RWPE2 (cell line): ENCODE measurements at regions not wholly inside any gene's neighbourhood (a gene's known extent, or its start where the extent isn't known, plus 50 kb on each side); places are given as distances from the start of the nearest gene placed in this dataset.
"Not testable (repeated sequence)": the region's sequence is repeated elsewhere in the genome, so short reads cannot be mapped to it uniquely, and the experiment has no call there.

Source experiments
- ATAC-seq: fragments of 200-7000 bp; cut with Tn5 transposase; 3 replicates; pipeline ENCODE4 v1.9.1; 2021; ENCODE audit warnings: low read depth
- DNase-seq: peaks from one replicate; pipeline ENCODE4 v3.0.0-alpha.2; 2020; ENCODE audit warnings: low spot score
- H3K27ac ChIP-seq: fragments of 450-650 bp; 2 replicates; pipeline ENCODE4 v1.5.1; 2017; ENCODE audit warnings: mild to moderate bottlenecking; ENCODE audit not compliant: poor library complexity, severe bottlenecking
- H3K27me3 ChIP-seq: fragments of 250-450 bp; sonication (Bioruptor Pico); 2 replicates; pipeline ENCODE4 v1.5.1; 2021; ENCODE audit warnings: mild to moderate bottlenecking, moderate library complexity; ENCODE audit not compliant: insufficient read depth, poor library complexity, severe bottlenecking
- H3K36me3 ChIP-seq: fragments of 250-450 bp; sonication (Bioruptor Pico); 2 replicates; pipeline ENCODE4 v1.5.1; 2020; ENCODE audit warnings: low read depth, mild to moderate bottlenecking, moderate library complexity
- H3K4me1 ChIP-seq: fragments of 250-450 bp; sonication (Bioruptor Pico); 2 replicates; pipeline ENCODE4 v1.5.1; 2021; ENCODE audit warnings: mild to moderate bottlenecking, moderate library complexity; ENCODE audit not compliant: insufficient read depth, poor library complexity, severe bottlenecking
- H3K4me3 ChIP-seq: fragments of 250-450 bp; sonication (Bioruptor Pico); 2 replicates; pipeline ENCODE4 v1.5.1; 2021; ENCODE audit warnings: mild to moderate bottlenecking, moderate library complexity; ENCODE audit not compliant: severe bottlenecking
- H3K9me3 ChIP-seq: fragments of 250-450 bp; sonication (Bioruptor Pico); 2 replicates; pipeline ENCODE4 v1.5.1; 2021; ENCODE audit warnings: mild to moderate bottlenecking, moderate library complexity; ENCODE audit not compliant: severe bottlenecking
- CTCF ChIP-seq: fragments of 450-650 bp; IDR thresholded peaks from one replicate; pipeline ENCODE4 v1.5.1; 2017; ENCODE audit warnings: mild to moderate bottlenecking, moderate library complexity; ENCODE audit not compliant: poor library complexity, severe bottlenecking

GRCh38 chr1:4221107-4221506 is 321.0 kb upstream of the C1orf174 start:
- no peaks in the 10 kb centered on the region for H3K9me3 ChIP-seq
- H3K4me1 ChIP-seq, result no peaks in the 10 kb centered on the region
- H3K27ac ChIP-seq, result no peak overlapping the region
- H3K4me3 ChIP-seq, result no peak overlapping the region
- H3K36me3 ChIP-seq, result no peaks in the 10 kb centered on the region
- DNase-seq (no peak), ATAC-seq (no peak)
- no peak for TF ChIP-seq CTCF
- no peaks in the 10 kb centered on the region for H3K27me3 ChIP-seq

- DNase-seq (no peak), ATAC-seq (no peak)
- H3K36me3 ChIP-seq, result no peaks in the 10 kb centered on the region
- no peak overlapping the region for H3K4me3 ChIP-seq
- no peak for TF ChIP-seq CTCF
- no peak overlapping the region for H3K27ac ChIP-seq
- peaks cover 4% of the 10 kb centered on the region for H3K9me3 ChIP-seq
- no peaks in the 10 kb centered on the region for H3K4me1 ChIP-seq
- H3K27me3 ChIP-seq, result no peaks in the 10 kb centered on the region
These were observed 324.8 kb upstream of the C1orf174 start for GRCh38 chr1:4224684-4225467.

GRCh38 chr1:4227986-4228385 is 327.9 kb upstream of the C1orf174 start:
- Histone ChIP-seq H3K4me3 (no peak overlapping the region), H3K36me3 (no peaks in the 10 kb centered on the region), H3K4me1 (no peaks in the 10 kb centered on the region), H3K9me3 (peaks cover 4% of the 10 kb centered on the region), H3K27me3 (no peaks in the 10 kb centered on the region), H3K27ac (no peak overlapping the region)
- no peak for DNase-seq
- TF ChIP-seq CTCF, result no peak
- ATAC-seq, result no peak

GRCh38 chr1:4253935-4254334 is 353.9 kb upstream of the C1orf174 start:
- Histone ChIP-seq H3K36me3 (no peaks in the 10 kb centered on the region), H3K4me3 (no peak overlapping the region), H3K9me3 (peaks cover 2% of the 10 kb centered on the region), H3K27me3 (no peaks in the 10 kb centered on the region), H3K27ac (no peak overlapping the region), H3K4me1 (no peaks in the 10 kb centered on the region)
- TF ChIP-seq CTCF, result no peak
- ATAC-seq (no peak), DNase-seq (no peak)

GRCh38 chr1:4256351-4256750 is 356.3 kb upstream of the C1orf174 start:
- Histone ChIP-seq H3K4me3 (no peak overlapping the region), H3K4me1 (no peaks in the 10 kb centered on the region), H3K27ac (no peak overlapping the region), H3K27me3 (no peaks in the 10 kb centered on the region), H3K9me3 (peaks cover 2% of the 10 kb centered on the region), H3K36me3 (no peaks in the 10 kb centered on the region)
- ATAC-seq, result no peak
- TF ChIP-seq CTCF, result no peak
- DNase-seq, result no peak

GRCh38 chr1:4258146-4258777 is 358.2 kb upstream of the C1orf174 start:
- H3K4me1 ChIP-seq, H3K9me3 ChIP-seq, ATAC-seq, DNase-seq, H3K36me3 ChIP-seq, H3K4me3 ChIP-seq, H3K27ac ChIP-seq, H3K27me3 ChIP-seq: not testable (repeated sequence)
